HT-29 (cell line): ENCODE measurements at regions not wholly inside any gene's neighbourhood (a gene's known extent, or its start where the extent isn't known, plus 50 kb on each side); places are given as distances from the start of the nearest gene placed in this dataset.

Experiments used
- DNase-seq: peaks from one replicate; pipeline ENCODE4 v3.0.0-alpha.2; 2015; ENCODE audit warnings: low spot score

DNA sequence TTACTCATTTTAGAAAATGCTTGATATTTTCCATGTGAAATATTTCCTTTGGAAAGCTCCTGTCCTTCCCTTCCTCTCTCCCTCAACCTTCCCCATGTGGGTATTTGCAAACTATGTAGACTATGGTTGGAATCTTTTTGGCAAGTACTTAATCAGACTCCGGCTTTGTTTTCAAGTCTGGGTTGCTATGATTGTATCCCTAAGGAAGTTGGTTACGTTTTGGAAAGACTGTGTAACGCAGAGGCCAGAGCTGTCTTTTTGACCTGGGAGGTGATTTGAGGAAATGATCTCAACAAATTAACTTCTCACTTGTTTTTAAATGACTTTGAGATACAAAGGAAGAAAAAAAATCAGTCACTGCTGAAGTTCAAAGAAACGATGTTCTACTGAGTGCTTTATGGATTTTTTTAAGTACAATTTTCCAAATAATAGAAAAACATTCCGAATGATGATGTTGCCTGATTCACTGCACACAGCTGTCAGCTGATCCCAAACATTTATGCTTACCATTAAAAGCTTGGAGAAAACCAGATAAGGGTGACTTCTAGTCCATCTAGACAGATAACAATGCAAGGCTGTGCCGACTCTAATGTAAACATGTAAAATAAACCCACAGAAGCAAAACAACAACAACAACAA is 145.5 kb upstream of the CELF2 start:
- no peak for DNase-seq

DNA sequence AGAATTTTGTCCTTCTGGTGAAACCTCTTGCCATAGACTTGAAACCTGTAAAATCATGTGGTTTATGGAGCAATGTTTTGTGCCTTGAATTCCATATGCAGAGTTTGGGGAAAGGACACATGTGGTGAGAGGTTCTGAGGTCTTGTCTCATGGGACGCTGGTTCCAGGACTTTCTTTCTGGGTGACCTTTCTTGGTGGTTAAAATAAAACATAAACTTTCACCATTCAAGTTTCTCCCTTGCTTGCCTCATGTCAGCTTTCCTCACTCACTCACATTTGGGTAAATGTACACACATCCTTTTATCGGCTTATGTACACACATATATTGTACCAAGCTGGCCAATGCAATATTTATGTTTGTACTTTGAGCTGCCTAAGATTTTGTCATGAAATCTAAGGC is 144.9 kb upstream of the CELF2 start:
- no peak for DNase-seq

DNA sequence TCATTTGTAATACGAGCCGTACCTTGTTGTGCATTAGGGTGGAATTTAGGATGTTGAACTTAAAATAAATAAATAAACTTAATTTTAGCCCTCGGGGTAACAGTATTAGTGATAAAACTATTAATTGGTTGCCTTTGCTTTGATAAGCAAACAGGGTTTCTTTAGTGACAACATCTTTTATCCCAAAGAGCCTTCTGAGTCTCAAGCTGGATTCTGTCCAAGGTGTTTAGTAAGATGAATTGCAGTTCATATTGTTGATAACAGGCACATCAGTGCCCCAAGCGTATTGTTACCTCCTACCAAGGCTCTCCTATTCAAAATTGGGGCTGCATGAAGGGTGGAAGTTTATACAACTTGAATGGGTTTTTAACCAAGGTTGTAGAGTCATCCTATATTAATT is 144.4 kb upstream of the CELF2 start:
- DNase-seq, result no peak

DNA sequence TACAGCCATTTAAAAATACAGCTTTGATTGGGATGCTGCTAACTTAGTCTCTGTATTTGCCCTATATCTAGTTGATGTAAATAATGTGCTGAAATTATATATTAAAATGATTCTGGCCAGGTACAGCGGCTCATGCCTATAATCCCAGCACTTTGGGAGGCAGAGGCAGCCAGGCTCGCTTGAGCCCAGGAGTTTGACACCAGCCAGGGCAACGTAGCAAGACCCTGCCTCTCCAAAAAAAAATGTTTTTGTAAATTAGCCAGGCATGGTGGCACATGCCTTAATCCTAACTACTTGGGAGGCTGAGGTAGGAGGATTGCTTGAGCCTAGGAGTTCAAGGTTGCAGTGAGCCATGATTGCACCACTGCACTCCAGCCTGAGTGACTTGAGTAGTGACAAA is 143.8 kb upstream of the CELF2 start:
- DNase-seq, result no peak

DNA sequence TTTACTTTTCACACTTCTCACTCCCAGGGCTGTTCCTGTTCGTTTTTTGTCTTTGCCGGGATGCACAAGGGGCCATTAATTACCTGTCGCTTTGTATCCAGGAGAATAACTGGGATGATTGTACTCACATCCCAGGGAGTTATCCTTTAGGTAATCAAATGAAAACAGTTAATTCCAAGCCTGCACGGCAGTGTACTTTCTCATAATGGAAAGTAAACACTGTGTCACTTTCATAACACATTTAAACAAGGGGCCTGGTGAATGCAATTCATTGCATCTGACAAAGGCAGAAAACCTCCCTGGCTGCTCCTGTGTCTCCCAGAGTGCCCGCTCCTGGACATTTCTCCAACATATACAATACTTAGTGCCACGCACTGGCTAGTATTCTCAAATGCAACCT is 138.7 kb upstream of the CELF2 start:
- no peak for DNase-seq

DNA sequence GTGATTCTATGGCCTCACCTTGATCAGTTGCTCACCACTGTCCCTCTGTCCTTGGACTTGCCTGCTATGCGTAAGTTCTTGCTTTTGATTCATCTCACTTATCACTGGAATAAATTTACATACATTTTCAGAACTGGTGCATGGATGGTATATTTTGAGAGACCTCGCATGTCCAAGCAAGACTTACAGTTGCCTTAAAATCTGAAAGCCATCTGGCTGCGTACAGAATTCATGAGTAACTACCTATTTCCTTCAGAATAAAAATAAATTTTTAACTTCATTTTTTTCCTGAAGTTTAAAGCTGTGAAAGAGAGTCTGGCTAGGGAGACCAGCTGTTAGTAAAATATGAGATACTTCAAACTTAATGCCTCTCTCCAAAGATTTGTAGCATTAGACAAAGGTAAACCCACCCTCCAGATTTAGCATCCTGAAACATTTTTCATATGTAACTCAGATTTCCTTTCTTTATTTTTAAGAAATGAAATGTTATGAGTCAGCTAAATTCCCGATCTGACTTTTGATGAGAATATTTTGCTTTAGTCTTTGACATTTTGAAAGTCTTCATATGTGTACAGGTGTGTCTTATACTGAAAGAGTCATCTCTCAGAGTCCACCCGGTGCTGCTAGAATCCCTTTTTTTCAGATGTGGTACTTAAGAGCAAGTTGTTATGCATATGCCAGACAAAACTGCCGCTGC is 136.4 kb upstream of the CELF2 start:
- no peak for DNase-seq

DNA sequence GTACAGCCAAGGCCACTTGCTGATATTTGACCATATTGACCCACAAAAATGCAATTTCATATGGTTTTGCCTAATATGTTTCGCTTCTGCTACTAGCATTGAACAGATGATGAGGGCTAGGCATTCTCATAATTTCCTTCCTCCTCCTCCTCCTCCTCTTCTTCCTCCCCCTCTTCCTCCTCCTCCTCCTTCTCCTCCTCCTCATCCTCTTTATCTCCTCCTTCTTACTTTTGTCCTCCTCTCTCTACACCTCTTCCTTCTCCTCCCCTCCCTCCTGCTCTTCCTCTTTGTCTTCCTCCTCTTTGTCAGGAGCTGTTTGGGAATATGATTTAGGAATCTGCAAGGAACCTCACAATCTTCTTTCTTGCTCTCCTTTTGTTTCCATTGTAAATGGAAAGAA is 133.9 kb upstream of the CELF2 start:
- DNase-seq, result no peak

DNA sequence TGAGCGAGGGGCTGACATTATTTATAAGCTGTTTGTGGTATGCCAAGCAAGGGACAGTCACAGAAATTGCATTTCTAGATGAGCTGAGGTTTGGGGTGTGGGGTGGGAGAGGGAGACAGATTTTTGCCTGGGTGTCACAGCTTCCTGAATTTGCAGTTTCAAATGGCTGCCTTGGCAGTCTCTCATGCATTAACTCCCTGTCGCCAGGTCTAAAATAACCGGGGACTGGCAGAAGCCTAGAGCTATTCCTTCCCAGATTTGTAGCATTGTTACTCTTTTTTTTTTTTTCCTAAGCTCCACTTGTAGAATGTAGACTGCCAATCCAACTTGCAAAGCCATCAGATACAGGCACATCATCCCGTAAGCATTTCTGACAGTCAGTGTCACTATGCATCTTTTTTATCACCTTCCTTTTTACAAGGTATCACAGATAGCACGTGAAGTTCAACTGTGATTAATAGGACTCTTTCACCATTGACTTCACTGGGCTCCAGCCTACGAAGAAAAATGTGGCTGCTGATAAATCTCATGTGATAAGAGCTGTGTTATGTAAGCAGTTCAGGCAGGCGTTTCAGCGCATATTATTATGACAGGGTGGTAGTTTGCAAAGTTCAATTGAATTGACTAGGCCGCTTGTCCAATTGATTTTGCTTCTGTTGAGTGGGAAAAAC is 130.7 kb upstream of the CELF2 start:
- DNase-seq, result no peak

DNA sequence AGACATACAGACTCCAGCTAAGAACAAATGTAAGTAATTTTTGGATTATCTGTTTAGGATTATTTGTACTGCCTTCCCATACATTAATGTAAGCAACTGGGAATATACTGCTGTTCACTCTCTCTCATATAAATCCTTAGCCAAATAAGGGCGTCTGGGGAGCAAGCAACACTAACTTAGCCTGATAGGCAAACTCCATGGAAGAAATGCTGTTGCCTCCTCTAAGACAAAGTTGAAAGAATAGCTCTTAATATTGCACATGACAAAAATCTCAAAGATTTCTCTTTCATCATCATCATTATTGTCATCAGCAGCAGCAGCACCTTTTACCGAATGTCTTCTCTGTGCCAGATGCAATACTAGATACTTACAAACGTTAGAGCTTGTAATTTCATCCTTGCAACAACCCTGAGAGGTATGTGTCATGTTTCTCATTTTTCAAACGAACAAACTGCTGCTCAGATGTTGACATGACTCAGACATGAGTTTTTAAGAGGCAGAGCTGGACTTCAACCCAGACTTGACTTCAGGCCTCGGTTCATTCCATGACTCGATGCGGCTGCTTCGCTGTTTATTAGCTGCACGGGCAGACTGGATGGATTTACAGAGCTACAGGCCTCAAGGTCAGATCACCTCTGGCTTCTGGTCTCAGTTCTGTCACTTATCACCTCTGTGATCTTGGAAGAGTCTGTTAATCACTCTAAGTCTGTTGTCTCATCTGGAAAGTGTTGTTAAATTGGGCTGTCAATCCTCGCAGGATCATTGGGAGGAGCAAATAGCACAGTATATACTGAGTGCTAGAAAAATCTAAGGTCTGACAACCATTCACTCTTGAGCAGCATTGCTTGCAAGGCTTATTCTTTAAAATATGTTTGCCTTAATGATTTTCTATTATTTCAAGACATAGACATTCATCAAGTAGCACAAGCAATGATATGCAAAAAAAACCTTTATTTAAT is 126.3 kb upstream of the CELF2 start:
- DNase-seq, result no peak

DNA sequence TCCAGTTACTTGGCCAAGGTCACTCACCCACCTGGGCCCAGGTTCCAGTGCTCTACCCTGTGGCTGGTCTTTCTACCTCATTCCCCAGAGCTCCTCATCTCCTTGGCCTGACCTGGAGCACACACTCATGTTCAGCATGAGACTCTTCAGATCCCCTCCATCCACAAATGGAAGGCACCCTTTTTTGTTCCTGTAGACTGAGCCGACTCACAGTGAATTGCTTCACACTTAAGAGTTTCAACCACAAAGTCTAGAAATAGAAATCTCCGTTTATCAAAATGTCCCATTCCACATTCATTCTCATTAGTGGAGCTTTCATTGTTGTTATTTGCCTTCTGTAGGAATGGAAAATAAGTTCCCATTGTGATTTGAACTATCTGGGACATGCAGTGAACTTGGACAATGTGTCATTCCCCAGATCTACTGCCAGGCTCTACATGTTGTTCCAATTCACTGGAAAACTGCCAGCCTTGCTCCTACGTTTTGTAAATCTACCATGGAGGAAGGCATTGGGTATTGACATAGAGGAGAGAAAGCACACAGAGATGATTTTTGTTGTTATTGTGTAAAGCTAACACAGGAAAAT is 125.3 kb upstream of the CELF2 start:
- DNase-seq, result no peak

DNA sequence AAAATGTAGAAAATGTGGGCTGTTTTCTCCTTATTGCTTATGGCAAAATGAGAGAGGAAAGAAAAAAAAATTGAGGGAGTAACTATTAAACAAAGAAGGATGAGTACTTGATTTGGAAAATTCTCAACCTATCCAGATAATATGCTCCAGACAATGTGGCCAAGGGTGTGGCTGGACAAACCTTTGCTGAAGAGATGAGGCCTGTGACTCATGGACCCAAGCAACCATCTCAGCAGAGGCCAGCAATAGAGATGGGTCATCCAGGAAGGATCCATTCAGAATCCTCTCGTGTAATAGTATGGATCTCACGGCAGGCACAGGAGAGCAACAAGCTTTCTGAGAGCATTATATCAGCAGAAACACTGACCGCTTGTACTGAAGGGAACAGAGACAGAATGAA is 120.3 kb upstream of the CELF2 start:
- DNase-seq, result no peak

DNA sequence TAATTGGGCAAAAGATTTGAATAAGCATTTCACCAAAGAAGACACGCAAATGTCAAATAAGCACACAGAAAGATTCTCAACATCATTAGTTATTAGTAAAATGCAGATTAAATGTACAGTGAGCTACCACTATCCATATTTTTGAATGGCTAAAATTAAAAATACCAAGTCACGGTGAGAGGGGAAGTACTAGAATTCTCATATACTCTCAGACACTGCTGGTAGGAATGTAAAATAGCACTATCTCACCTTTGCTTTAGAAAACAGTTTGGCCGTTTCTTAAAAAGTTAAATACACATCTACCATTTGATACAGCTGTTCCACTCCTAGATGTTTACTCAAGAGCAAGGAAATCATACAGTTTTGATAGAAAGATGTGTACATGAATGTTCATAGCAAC is 115.8 kb upstream of the CELF2 start:
- no peak for DNase-seq

DNA sequence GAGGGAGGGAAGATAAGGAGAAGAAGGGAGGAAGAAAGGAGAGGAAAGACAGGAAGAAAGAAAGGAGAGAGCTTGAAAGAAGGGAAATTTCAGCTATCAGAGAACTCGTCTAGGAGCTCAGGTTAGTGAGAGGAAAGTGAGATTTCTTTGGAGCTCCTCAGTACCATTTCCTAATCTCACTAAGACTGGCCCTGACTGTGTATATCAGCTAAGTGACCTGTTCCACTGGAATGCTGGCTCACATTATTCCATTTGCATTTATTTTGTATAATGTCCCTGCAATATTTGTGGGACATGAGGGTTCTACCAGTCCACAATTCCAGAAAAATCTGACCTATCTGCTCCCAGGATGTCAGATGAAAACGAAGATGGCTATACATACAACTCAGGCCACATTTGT is 114.7 kb upstream of the CELF2 start:
- no peak for DNase-seq

DNA sequence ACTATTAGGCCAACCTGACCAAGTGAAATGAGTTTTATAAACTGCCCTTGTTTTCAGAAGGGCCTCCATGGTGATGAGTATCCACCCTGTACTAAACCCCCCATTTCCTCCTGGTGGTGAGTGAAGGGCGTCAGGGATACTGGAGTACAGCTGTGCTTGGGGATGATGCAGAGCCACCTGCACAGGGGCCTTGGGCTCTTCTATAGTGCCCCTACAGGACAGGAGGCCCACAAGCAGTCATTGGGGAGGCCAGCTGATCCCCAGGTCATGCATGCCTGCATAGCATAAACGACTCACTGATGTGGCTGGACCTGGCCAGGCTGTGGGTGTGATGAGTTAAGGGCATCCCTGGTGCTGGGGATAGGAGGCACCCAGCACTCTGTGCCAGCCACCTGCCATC is 114.1 kb upstream of the CELF2 start:
- no peak for DNase-seq

DNA sequence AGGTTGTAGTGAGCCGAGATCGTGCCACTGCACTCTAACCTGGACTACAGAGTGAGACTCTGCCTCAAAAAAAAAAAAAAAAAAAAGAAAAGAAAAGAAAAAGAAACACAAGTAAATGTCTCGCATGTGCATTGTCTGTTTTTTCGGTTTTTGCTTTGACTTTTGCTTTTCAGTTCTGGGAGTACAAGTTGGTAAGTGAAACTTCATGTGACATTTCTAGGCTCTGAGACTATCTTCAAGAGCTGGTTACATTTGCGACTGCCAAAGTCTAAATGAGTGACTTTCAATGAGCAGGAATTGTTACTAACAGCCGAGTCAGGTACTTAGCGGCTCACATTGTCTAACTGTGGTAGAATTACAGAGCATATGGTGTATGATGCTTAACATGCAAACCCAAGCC is 107.0 kb upstream of the CELF2 start:
- no peak for DNase-seq

DNA sequence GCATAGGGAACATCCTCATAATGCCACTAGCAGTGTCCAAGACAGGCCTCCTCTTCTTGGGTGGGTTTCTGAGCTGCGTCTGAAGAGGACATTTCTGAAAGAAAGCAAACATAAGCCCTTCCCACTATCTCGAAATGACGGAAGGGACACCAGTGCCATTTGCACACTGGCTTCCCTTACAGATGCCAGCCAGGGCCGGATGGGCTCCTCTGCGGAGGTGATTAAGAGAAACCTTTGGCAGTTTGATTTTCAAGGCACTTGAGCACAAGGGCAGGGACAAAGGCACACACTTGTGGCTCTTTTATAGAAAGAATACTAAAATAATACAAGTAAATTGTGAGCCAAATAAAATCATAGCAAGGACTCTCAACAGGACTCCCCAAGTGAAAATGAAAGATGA is 106.6 kb upstream of the CELF2 start:
- no peak for DNase-seq

DNA sequence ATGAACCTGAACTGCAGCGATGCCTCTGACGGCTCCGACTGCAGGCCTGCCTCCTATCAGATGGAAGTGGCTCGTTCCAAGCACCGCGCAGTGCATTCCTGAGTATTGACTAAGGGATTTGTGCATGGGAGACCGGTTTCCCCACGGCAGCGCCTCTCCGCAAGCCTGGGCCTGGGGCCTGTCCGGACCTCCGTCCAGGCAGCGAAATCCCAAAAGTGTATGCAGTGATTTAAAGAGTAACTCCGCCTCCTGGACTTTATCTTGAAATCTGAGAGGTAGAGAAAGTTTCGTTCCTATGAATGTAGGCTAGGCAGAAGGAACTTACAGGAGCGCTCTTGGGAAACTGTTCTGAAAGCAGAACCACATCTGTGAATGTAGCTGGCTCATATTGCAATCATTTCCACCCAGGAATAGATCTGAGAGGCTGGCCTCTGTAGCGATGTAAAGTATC is 106.2 kb upstream of the CELF2 start:
- no peak for DNase-seq

DNA sequence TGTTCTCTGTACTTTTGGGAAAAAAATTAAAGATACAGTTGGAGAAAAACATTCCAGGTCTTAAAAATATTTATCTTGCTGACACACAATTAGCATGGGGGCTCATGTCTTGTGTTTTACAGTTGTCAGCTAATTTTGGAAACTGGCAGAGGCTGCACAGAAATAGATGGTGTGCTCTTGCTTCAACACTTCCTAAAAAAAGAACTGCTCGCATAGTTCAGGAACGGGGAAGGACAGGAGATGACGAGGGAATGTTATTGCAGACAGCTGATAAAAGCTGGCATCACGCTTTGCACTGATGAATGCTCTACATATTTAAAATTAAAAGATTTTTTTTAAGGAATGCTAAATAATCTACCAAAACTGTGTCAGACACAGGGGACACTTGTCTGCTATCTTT is 103.5 kb upstream of the CELF2 start:
- no peak for DNase-seq

DNA sequence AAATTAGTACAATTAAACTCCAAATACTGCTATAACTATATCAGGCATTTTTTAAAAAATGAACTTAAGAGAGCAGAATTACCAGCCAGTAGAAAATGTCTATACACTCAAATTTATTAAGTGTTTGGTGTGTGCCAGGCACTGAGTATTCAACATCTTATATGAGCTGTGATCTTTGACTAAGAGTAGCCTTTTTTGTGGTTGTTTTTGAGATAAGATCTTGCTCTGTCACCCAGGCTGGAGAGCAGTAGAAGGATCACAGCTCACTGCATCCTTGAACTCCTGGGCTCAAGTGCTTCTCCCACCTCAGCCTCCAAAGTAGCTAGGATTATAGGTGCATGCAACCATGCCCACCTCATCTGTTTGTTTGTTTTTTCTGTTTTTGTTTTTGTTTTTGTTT is 102.5 kb upstream of the CELF2 start:
- no peak for DNase-seq

DNA sequence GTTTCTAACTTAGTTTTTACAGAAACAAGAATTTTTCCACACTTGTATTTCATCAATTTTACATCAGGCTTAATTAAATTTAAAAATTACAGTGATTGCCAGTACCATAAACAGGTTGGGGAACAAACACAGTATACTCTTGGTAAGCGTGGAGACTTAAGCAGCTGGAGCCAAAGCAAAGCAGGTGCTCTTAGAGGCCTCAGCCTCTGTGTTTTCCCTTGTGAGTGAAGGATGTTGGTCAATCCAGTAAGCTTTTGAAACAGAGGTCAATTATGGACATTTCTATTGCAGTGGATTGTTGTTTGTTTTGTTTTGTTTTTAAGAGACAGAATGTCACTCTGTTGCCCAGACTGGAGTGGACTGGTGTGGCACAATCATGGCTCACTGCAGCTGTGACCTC is 100.6 kb upstream of the CELF2 start:
- DNase-seq, result no peak

DNA sequence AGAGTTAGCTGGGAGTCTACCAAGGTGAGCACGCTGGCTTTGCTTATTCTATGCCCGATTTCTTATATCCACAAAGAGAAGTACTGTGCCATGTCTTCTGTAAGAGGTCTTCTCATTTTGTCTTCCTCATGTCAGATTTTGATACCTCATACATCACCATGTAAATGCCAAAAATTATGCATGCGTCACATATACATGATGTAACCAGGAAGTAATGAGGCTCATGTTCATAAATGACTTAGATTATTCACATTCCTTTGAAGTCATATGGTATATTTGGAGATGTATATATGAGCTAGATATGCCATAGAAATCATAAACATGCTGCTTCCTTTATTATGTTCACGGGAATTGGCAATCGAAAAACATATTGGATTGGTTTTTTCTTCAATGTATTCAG is 97.7 kb upstream of the CELF2 start:
- DNase-seq, result no peak
